Panc1 (cell line): ENCODE measurements at regions not wholly inside any gene's neighbourhood (a gene's known extent, or its start where the extent isn't known, plus 50 kb on each side); places are given as distances from the start of the nearest gene placed in this dataset.

ENCODE experiments used
- CTCF ChIP-seq: fragments of 450-650 bp; IDR thresholded peaks from 2 replicates; pipeline ENCODE4 v1.5.1; 2017; ENCODE audit warnings: mild to moderate bottlenecking
- POLR2AphosphoS5 ChIP-seq: IDR thresholded peaks from 2 replicates; pipeline ENCODE4 v1.6.1; 2012; ENCODE audit warnings: mild to moderate bottlenecking, low read depth, low read length, moderate library complexity
- SIN3A ChIP-seq: IDR thresholded peaks from 2 replicates; pipeline ENCODE4 v1.6.1; 2012; ENCODE audit warnings: low read depth, mild to moderate bottlenecking, low read length, moderate library complexity, borderline replicate concordance; ENCODE audit not compliant: insufficient read depth

- TF ChIP-seq CTCF (no peak), POLR2AphosphoS5 (no peak), SIN3A (no peak)
Observed at GRCh38 chr16:6701096-6701495, 631.5 kb upstream of the RBFOX1 start.
